Keratinocyte (primary cell): ENCODE measurements at regions not wholly inside any gene's neighbourhood (a gene's known extent, or its start where the extent isn't known, plus 50 kb on each side); places are given as distances from the start of the nearest gene placed in this dataset.

Experiments used
- DNase-seq: peaks from one replicate; pipeline ENCODE4 v3.0.0-alpha.2; 2011; ENCODE audit warnings: low read depth, missing footprints, low spot score
- FAIRE-seq: peaks from 2 replicates; lab custom pipeline; 2011; peaks lifted over from hg19 to GRCh38; lab: Jason Lieb, UNC
- H2AFZ ChIP-seq: 2 replicates; pipeline ENCODE4 v1.6.0; 2012; ENCODE audit warnings: low read length, control low read depth, inconsistent platforms; ENCODE audit not compliant: control insufficient read depth
- H3K27ac ChIP-seq: 2 replicates; pipeline ENCODE4 v1.5.1; 2011; ENCODE audit warnings: low read length; ENCODE audit not compliant: control insufficient read depth, insufficient read depth
- H3K27me3 ChIP-seq: 3 replicates; pipeline ENCODE4 v1.6.0; 2011; ENCODE audit warnings: low read length; ENCODE audit not compliant: control insufficient read depth, insufficient read depth; ENCODE audit errors: extremely low read depth
- H3K36me3 ChIP-seq, 2 experiments: 2 replicates in 1 of 2; 3 replicates in 1 of 2; pipeline ENCODE4 v1.5.1; 2011; ENCODE audit warnings: low read length in 2 of 2, mild to moderate bottlenecking in 1 of 2; ENCODE audit not compliant: control insufficient read depth in 2 of 2, insufficient read depth in 2 of 2; ENCODE audit errors: extremely low read depth in 1 of 2
- H3K4me1 ChIP-seq: 3 replicates; pipeline ENCODE4 v1.5.1; 2011; ENCODE audit warnings: low read length; ENCODE audit not compliant: control insufficient read depth, insufficient read depth; ENCODE audit errors: extremely low read depth
- H3K4me2 ChIP-seq: 3 replicates; pipeline ENCODE4 v1.6.0; 2011; ENCODE audit warnings: low read depth, low read length; ENCODE audit not compliant: control insufficient read depth, insufficient read depth; ENCODE audit errors: extremely low read depth
- H3K4me3 ChIP-seq, 3 experiments: fragments of 200-600 bp in 1 of 3; sonication (generic) in 1 of 3; 2 replicates in 2 of 3; 3 replicates in 1 of 3; pipeline ENCODE4 v1.5.1; 2011 to 2016; ENCODE audit warnings: low read length in 3 of 3, mild to moderate bottlenecking in 3 of 3, control low read depth in 2 of 3, inconsistent platforms in 1 of 3, low read depth in 1 of 3, mixed read lengths in 1 of 3, mixed run types in 1 of 3, moderate library complexity in 1 of 3; ENCODE audit not compliant: control insufficient read depth in 2 of 3, insufficient read depth in 2 of 3; ENCODE audit errors: extremely low read depth in 1 of 3
- H3K79me2 ChIP-seq: 2 replicates; pipeline ENCODE4 v1.6.0; 2012; ENCODE audit warnings: low read length; ENCODE audit not compliant: control insufficient read depth, insufficient read depth
- H3K9ac ChIP-seq: 3 replicates; pipeline ENCODE4 v1.6.0; 2011; ENCODE audit warnings: low read length; ENCODE audit not compliant: control insufficient read depth, insufficient read depth; ENCODE audit errors: extremely low read depth
- H3K9me1 ChIP-seq: 3 replicates; pipeline ENCODE4 v1.6.0; 2011; ENCODE audit warnings: low read length; ENCODE audit not compliant: control insufficient read depth, insufficient read depth; ENCODE audit errors: extremely low read depth
- H3K9me3 ChIP-seq: 2 replicates; pipeline ENCODE4 v1.5.1; 2012; ENCODE audit warnings: low read depth, low read length; ENCODE audit not compliant: control insufficient read depth
- H4K20me1 ChIP-seq: 3 replicates; pipeline ENCODE4 v1.6.0; 2011; ENCODE audit warnings: low read length; ENCODE audit not compliant: control insufficient read depth, insufficient read depth; ENCODE audit errors: extremely low read depth
- EZH2 ChIP-seq: IDR thresholded peaks from one replicate; pipeline ENCODE4 v1.6.1; 2012; ENCODE audit warnings: inconsistent platforms, mild to moderate bottlenecking, low read length, moderate library complexity
- dilution Hi-C: fragments of 300-500 bp; cut with MboI; formaldehyde crosslinking; loops from one replicate; pipeline ENCODE4 v1.7.0; 2020; ENCODE audit warnings: low sequenced_read_pairs; ENCODE audit not compliant: extremely low pct_ligation_motif_present
- TF ChIP-seq, protein P1 (sequence below), 3 experiments: IDR thresholded peaks in 1 of 3; conservative IDR thresholded peaks in 1 of 3; optimal IDR thresholded peaks in 1 of 3; 2 replicates in 2 of 3; 3 replicates in 1 of 3; pipeline versions ENCODE3 to v1.5.1; 2011; ENCODE audit warnings: low read length in 3 of 3, mild to moderate bottlenecking in 3 of 3, moderate library complexity in 2 of 3, control low read depth in 1 of 3, inconsistent platforms in 1 of 3; ENCODE audit not compliant: insufficient read depth in 2 of 3; ENCODE audit errors: extremely low read depth in 1 of 3

DNA sequence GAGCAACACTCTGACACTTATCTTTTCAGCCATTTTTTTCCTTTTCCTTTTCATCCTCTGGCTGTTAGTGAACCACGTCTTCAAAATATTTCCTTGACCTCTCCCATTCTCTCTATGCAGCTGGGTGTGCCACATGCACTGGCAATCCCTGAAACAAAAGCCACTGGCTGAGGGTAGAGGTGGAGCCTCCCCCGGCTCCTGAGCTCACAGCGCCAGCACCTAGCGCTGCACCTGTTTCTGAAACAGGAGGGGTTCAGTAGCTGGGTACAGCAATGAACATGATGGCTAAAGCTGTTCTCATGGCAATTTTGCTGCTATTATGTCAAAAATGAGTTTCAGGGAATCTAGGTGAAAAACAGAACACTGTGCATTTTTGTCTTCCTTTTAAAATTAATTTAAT, 314.7 kb upstream of the ATP10A start:
- Histone ChIP-seq H3K27me3 (no peaks in the 10 kb centered on the region), H3K9ac (no peak overlapping the region), H3K9me3 (peaks cover 12% of the 10 kb centered on the region), H3K4me1 (no peaks in the 10 kb centered on the region), H4K20me1 (no peaks in the 10 kb centered on the region), H3K9me1 (no peaks in the 10 kb centered on the region), H3K4me2 (no peak overlapping the region), H3K36me3 (no peaks in the 10 kb centered on the region), H3K79me2 (no peaks in the 10 kb centered on the region), H2AFZ (no peak overlapping the region), H3K4me3 (no peak overlapping the region), H3K27ac (no peak overlapping the region)
- dilution Hi-C loops = no loop called here
- no peak for FAIRE-seq
- no peak for DNase-seq
- TF ChIP-seq, protein P1, sequence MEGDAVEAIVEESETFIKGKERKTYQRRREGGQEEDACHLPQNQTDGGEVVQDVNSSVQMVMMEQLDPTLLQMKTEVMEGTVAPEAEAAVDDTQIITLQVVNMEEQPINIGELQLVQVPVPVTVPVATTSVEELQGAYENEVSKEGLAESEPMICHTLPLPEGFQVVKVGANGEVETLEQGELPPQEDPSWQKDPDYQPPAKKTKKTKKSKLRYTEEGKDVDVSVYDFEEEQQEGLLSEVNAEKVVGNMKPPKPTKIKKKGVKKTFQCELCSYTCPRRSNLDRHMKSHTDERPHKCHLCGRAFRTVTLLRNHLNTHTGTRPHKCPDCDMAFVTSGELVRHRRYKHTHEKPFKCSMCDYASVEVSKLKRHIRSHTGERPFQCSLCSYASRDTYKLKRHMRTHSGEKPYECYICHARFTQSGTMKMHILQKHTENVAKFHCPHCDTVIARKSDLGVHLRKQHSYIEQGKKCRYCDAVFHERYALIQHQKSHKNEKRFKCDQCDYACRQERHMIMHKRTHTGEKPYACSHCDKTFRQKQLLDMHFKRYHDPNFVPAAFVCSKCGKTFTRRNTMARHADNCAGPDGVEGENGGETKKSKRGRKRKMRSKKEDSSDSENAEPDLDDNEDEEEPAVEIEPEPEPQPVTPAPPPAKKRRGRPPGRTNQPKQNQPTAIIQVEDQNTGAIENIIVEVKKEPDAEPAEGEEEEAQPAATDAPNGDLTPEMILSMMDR (optimal IDR thresholded peaks at IDR 0.05 in 1 of 3, IDR thresholded peaks at IDR 0.05 in 1 of 3, conservative IDR thresholded peaks at IDR 0.05 in 1 of 3; ENCODE audit: extremely low read depth in 1 of 3, insufficient read depth in 2 of 3, low read length in 3 of 3) = no peak
- TF ChIP-seq EZH2 = no peak

DNA sequence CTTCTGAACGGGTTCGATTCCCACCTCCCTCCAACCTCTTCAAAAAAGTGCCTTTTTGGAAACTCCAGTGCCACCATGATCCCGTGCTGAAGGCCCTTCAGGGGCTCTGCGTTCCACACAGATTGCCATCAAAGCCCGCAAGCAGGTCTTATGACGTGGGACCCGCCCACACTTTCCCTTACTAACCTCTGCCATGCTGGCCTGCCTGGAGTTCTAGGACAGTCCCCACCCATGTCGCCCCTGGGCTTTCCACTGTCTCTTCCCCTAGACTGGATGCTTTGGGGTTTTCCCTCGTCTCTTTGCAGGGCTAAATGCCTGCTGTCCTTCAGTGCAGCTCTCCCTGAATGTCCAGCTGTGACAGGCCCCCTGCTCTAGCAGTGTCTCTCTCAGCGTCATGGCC, 313.7 kb upstream of the ATP10A start:
- Histone ChIP-seq H3K9me1 (no peaks in the 10 kb centered on the region), H3K4me1 (no peaks in the 10 kb centered on the region), H3K4me3 (no peak overlapping the region), H3K9me3 (peaks cover 12% of the 10 kb centered on the region), H4K20me1 (no peaks in the 10 kb centered on the region), H3K9ac (no peak overlapping the region), H2AFZ (no peak overlapping the region), H3K27ac (no peak overlapping the region), H3K79me2 (no peaks in the 10 kb centered on the region), H3K4me2 (no peak overlapping the region), H3K36me3 (no peaks in the 10 kb centered on the region), H3K27me3 (no peaks in the 10 kb centered on the region)
- dilution Hi-C loops = no loop called here
- no peak for TF ChIP-seq EZH2
- TF ChIP-seq, protein P1 (optimal IDR thresholded peaks at IDR 0.05 in 1 of 3, IDR thresholded peaks at IDR 0.05 in 1 of 3, conservative IDR thresholded peaks at IDR 0.05 in 1 of 3; ENCODE audit: extremely low read depth in 1 of 3, insufficient read depth in 2 of 3, low read length in 3 of 3) = no peak
- DNase-seq = no peak
- FAIRE-seq = no peak
